Adrenal gland (tissue), 9 donors: ENCODE measurements at regions not wholly inside any gene's neighbourhood (a gene's known extent, or its start where the extent isn't known, plus 50 kb on each side); places are given as distances from the start of the nearest gene placed in this dataset.

Experiments
- DNase-seq, 7 donors: peaks; one replicate each; pipeline ENCODE4 v3.0.0-alpha.2; 2019 to 2020
- H3K27ac ChIP-seq, 5 donors: fragments of 200-600 bp; sonication (generic) in 4 of 5; 1 replicate in 3 of 5; 2 replicates in 2 of 5; pipeline versions ENCODE4 v1.5.1 to v1.8.0; 2016 to 2020; ENCODE audit warnings: mild to moderate bottlenecking in 1 of 5
- H3K27me3 ChIP-seq: fragments of 200-600 bp; 2 replicates; pipeline ENCODE4 v1.8.0; 2021
- H3K36me3 ChIP-seq, 2 donors: fragments of 200-600 bp; replicated peaks in 1 of 2; 1 replicate in 1 of 2; 2 replicates in 1 of 2; pipeline versions ENCODE4 v1.5.1 to v1.8.0; 2018 to 2022
- H3K4me1 ChIP-seq, 2 donors: fragments of 200-600 bp; replicated peaks in 1 of 2; 1 replicate in 1 of 2; 2 replicates in 1 of 2; pipeline versions ENCODE4 v1.5.1 to v1.8.0; 2018 to 2021
- H3K4me3 ChIP-seq, 4 donors: fragments of 200-600 bp; sonication (generic) in 3 of 4; one replicate each; pipeline ENCODE4 v1.5.1; 2016 to 2018
- H3K9me3 ChIP-seq, 3 donors: fragments of 200-600 bp; sonication (generic) in 1 of 3; replicated peaks in 1 of 3; 1 replicate in 2 of 3; 2 replicates in 1 of 3; pipeline versions ENCODE4 v1.5.1 to v1.8.0; 2016 to 2021
- POLR2A ChIP-seq, 2 donors: fragments of 450-650 bp; IDR thresholded peaks; one replicate each; pipeline ENCODE4 v1.6.1; 2017; ENCODE audit warnings: antibody characterized with exemption in 2 of 2, mild to moderate bottlenecking in 2 of 2, moderate library complexity in 1 of 2
- WGBS, 4 donors: extraction: QIAGEN DNeasy Blood & Tissue Kit in 2 of 4; methylation state at CpG; one replicate each; pipeline versions ENCODE4 v1.1.5 to v1.1.7; 2013 to 2017; 5-methylcytosine and 5-hydroxymethylcytosine counted together
- intact Hi-C, 2 donors: fragments of 100-400 bp; cut with DNase I; formaldehyde crosslinking; loops; one replicate each; pipeline versions ENCODE4 v1.14.1 to v1.15.0; 2022 to 2023
- TF ChIP-seq, protein P1 (sequence below), 6 experiments: fragments of 450-650 bp in 4 of 6; fragments of 200-600 bp in 2 of 6; sonication (generic) in 1 of 6; IDR thresholded peaks; 1 replicate in 5 of 6; 2 replicates in 1 of 6; pipeline versions ENCODE4 v1.5.1 to v1.8.0; 2016 to 2021; ENCODE audit warnings: antibody characterized with exemption in 6 of 6, mild to moderate bottlenecking in 2 of 6, moderate library complexity in 1 of 6
- donor health status: healthy with polysubstance abuse.
- donor health status: Bipolar disorder and iron deficiency.
- donor health status: DM: yes; HTN: yes; CAD: no.
- donor health status: DM: no; HTN: no; CAD: no.
- donor health status: DM: no; HTN: no; CAD: no.

DNA sequence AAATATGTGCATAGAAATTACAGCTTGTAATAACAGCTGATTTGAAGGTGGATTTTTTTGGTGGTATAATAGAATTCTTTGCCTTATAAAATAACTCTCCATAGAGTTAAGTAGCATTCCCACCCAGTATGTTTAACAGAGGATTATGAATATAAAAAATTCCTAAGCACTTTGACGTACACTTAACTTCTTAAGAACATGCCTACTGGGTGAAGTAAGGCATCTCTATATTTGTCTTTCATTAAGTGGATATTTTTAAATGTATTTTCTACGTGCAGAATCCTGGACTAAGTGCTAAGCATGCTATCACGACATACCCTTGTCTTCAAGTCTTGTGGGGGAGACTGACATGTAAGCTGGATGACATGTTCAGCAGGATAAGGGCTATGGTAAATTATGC lies 217.7 kb upstream of the BMPER start:
- Histone ChIP-seq H3K27me3 (no peaks in the 10 kb centered on the region), H3K4me3 (no peak overlapping the region), H3K27ac (no peak overlapping the region), H3K9me3 (no peaks in the 10 kb centered on the region), H3K4me1 (no peaks in the 10 kb centered on the region), H3K36me3 (no peaks in the 10 kb centered on the region)
- WGBS, 4 donors, result 91 to 96% (median 93%) methylated on average over 3 of the region's 3 CpGs
- TF ChIP-seq, protein P1, sequence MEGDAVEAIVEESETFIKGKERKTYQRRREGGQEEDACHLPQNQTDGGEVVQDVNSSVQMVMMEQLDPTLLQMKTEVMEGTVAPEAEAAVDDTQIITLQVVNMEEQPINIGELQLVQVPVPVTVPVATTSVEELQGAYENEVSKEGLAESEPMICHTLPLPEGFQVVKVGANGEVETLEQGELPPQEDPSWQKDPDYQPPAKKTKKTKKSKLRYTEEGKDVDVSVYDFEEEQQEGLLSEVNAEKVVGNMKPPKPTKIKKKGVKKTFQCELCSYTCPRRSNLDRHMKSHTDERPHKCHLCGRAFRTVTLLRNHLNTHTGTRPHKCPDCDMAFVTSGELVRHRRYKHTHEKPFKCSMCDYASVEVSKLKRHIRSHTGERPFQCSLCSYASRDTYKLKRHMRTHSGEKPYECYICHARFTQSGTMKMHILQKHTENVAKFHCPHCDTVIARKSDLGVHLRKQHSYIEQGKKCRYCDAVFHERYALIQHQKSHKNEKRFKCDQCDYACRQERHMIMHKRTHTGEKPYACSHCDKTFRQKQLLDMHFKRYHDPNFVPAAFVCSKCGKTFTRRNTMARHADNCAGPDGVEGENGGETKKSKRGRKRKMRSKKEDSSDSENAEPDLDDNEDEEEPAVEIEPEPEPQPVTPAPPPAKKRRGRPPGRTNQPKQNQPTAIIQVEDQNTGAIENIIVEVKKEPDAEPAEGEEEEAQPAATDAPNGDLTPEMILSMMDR (IDR thresholded peaks at IDR 0.05), result no peak
- TF ChIP-seq POLR2A (IDR thresholded peaks at IDR 0.05), result no peak
- DNase-seq, result no peak
- intact Hi-C loops, result no loop called here

DNA sequence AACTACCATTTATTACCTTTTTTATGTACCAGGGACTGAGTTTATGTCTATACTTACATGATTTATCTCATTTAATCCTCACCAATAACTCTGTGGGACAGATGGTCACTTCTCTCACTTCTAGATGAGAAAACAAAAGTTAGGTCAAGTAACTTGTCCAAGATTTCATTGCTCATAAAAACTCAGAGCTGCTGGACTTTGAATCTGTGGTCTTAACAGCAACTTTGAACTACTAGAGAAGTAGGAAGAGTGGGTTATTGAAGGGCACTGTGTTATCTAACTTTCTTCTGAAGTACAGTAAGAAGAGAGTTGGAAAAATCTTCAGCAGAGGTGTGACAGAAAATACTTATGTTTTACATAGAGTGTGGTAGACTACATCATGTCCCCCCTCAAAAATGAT lies 214.2 kb upstream of the BMPER start:
- Histone ChIP-seq H3K36me3 (no peaks in the 10 kb centered on the region), H3K9me3 (no peaks in the 10 kb centered on the region), H3K4me1 (no peaks in the 10 kb centered on the region), H3K4me3 (no peak overlapping the region), H3K27ac (no peak overlapping the region), H3K27me3 (no peaks in the 10 kb centered on the region)
- intact Hi-C loops, result no loop called here
- TF ChIP-seq, protein P1 (IDR thresholded peaks at IDR 0.05), result no peak
- DNase-seq, result no peak

DNA sequence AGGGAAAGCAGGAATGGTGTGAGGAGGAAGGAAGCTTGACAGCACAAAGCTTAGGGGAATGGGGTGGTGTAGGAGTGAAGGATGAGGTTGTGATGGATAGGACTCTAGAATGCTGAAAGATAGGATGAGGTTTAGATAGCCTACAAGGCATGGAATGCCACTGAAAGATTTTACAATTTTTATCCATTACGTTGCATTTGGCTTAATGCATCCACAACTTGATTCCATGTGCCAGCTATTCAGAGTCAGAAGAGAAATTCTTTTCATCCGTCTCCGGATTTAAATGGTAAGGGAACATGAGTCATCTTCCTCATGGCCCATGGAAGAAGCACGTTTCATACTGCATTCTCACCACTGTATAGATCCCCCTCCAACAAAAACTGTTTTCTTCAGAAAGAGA lies 212.4 kb upstream of the BMPER start:
- Histone ChIP-seq H3K4me1 (no peaks in the 10 kb centered on the region), H3K27ac (no peak overlapping the region), H3K9me3 (no peaks in the 10 kb centered on the region), H3K4me3 (no peak overlapping the region), H3K27me3 (no peaks in the 10 kb centered on the region), H3K36me3 (no peaks in the 10 kb centered on the region)
- TF ChIP-seq, protein P1 (IDR thresholded peaks at IDR 0.05), result no peak
- no peak for TF ChIP-seq POLR2A (IDR thresholded peaks at IDR 0.05)
- intact Hi-C loops, result no loop called here
- DNase-seq, result no peak
- 77 to 83% (median 79%) methylated on average over 4 of the region's 4 CpGs for WGBS, 4 donors

DNA sequence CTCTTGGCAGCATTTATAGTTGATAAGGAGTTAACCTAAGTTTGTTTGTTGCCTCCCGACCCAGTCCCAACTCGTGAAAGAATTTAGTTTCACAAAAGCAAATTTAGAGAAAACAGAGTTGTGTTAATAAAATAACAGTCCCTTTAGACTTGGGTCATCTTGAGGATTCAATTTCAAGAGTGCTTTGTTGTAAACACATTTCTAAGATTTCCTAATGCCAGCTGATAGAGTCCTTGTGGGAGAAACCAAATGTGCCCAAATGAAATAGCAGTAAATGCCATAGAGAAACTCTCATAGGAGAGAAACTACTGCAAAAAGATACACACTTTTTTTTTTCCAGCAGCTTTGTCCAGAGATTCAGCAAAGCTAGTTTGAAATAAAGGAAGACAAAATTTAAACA lies 211.3 kb upstream of the BMPER start:
- Histone ChIP-seq H3K9me3 (no peaks in the 10 kb centered on the region), H3K36me3 (no peaks in the 10 kb centered on the region), H3K4me3 (no peak overlapping the region), H3K4me1 (no peaks in the 10 kb centered on the region), H3K27me3 (no peaks in the 10 kb centered on the region), H3K27ac (no peak overlapping the region)
- intact Hi-C loops, result no loop called here
- 58 to 65% (median 64%) methylated on average over 2 of the region's 2 CpGs for WGBS, 4 donors
- DNase-seq, result no peak
- TF ChIP-seq POLR2A (IDR thresholded peaks at IDR 0.05), result no peak
- TF ChIP-seq, protein P1 (IDR thresholded peaks at IDR 0.05), result no peak
